HL-60 (cell line): ENCODE measurements at regions not wholly inside any gene's neighbourhood (a gene's known extent, or its start where the extent isn't known, plus 50 kb on each side); places are given as distances from the start of the nearest gene placed in this dataset.

Source experiments
- CTCF ChIP-seq: IDR thresholded peaks from one replicate; pipeline ENCODE4 v1.5.1; 2011; ENCODE audit warnings: low read length, control low read depth, inconsistent platforms; ENCODE audit not compliant: insufficient read depth
- GABPA ChIP-seq: IDR thresholded peaks from 2 replicates; pipeline ENCODE4 v1.6.1; 2012; ENCODE audit warnings: low read depth
- POLR2AphosphoS5 ChIP-seq: IDR thresholded peaks from 2 replicates; pipeline ENCODE4 v1.6.1; 2012; ENCODE audit warnings: low read depth
- REST ChIP-seq: IDR thresholded peaks from 2 replicates; pipeline ENCODE4 v1.6.1; 2012; ENCODE audit warnings: low read depth; ENCODE audit not compliant: insufficient replicate concordance

GRCh38 chr5:44714871-44715561 lies 93.7 kb upstream of the MRPS30 start:
- TF ChIP-seq GABPA (no peak), POLR2AphosphoS5 (no peak), CTCF (no peak), REST (no peak)
